Activated naive CD4-positive, alpha-beta T cell treated with anti-CD3 and anti-CD28 coated beads, Interleukin-2, amount 50 U/mL, for 72 hours (primary cell): ENCODE measurements at regions not wholly inside any gene's neighbourhood (a gene's known extent, or its start where the extent isn't known, plus 50 kb on each side); places are given as distances from the start of the nearest gene placed in this dataset.

Experiments
- ATAC-seq, 2 donors: fragments of 150-1000 bp; cut with Tn5 transposase; 2 replicates each; pipeline ENCODE4 v1.10.0; 2021; ENCODE audit warnings: mild to moderate bottlenecking in 2 of 2, moderate library complexity in 2 of 2
- DNase-seq, 2 donors: peaks; one replicate each; pipeline ENCODE4 v3.0.0; 2021 to 2022; ENCODE audit warnings: low spot score in 2 of 2
- H3K27ac Mint-ChIP-seq, 2 donors: one replicate each; pipeline ENCODE4 v1.8.0; 2022; ENCODE audit warnings: mild to moderate bottlenecking in 2 of 2, mixed read lengths in 2 of 2
- H3K36me3 Mint-ChIP-seq, 2 donors: one replicate each; pipeline ENCODE4 v1.8.0; 2022; ENCODE audit warnings: mixed read lengths in 2 of 2
- H3K9me3 Mint-ChIP-seq, 2 donors: one replicate each; pipeline ENCODE4 v1.8.0; 2022; ENCODE audit warnings: mixed read lengths in 2 of 2

DNA sequence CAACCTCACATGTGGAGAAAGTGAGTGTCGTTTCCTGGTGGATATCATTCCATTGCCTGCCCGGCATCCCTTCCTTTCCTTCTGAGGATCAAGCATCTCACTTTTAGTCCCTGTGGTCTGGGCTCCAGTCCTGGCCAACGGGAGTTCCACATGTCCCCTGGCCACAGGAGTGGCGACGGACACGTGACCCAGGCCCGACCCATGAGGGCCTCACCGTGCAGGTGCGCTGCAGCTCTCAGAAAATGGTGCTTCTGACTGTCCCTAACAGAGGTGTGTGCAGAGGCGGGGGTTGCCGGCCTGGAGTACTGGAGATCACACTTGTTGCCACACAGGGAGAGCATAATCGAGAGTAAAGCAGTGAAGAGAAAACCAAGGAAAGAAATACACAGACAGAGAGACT is 476.9 kb upstream of the FRG1 start:
- Mint-ChIP-seq H3K27ac (no peak overlapping the region), H3K36me3 (peaks cover 6 to 8% of the 10 kb centered on the region in 2 donors), H3K9me3 (peaks cover 18 to 34% of the 10 kb centered on the region in 2 donors)
- DNase-seq = no peak
- ATAC-seq = no peak

DNA sequence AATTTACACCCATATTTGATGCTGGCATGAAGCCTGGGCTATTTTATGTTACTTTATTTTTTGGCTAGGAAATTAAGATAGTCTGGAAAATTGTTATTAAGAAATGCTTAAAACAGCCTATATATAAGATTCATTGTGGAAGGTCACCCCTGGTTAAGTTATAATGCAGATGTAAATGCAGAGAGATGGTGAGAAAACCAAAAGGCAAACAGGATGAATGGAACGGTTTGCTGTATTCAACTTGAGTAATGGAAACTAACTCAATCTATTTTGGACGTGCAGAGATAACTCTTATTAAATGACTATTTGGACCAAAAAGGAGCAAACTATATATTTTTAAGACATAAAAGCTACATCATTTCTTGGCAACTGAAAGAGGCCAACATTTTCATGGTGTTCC is 446.3 kb upstream of the FRG1 start:
- H3K9me3 Mint-ChIP-seq = peaks cover 9 to 20% of the 10 kb centered on the region in 2 donors
- H3K36me3 Mint-ChIP-seq = peaks cover 7 to 11% of the 10 kb centered on the region in 2 donors
- ATAC-seq (no peak), DNase-seq (no peak)
- no peak overlapping the region for H3K27ac Mint-ChIP-seq

DNA sequence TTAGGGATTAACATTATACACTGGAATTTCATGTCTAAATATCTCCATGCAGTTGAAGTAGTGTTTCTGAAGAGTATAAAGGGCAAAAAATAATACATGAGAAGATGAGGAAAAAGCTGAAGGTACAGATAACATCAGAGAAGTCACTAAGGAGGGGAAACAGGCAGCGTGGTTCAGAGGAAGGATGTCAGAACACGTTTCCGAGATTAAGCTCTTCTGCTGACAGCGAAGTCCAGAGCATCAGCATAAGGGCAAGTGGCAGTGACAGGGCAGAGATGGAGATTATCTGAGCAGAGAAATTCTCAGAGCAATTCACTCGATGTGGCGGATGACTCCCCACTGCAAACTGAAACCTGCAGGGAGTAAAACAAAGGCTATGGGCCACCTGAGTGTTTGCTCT is 443.2 kb upstream of the FRG1 start:
- ATAC-seq = no peak
- DNase-seq = no peak
- no peak overlapping the region for H3K27ac Mint-ChIP-seq
- H3K36me3 Mint-ChIP-seq = peaks cover 0 to 5% of the 10 kb centered on the region in 2 donors
- peaks cover 6 to 11% of the 10 kb centered on the region in 2 donors for H3K9me3 Mint-ChIP-seq

DNA sequence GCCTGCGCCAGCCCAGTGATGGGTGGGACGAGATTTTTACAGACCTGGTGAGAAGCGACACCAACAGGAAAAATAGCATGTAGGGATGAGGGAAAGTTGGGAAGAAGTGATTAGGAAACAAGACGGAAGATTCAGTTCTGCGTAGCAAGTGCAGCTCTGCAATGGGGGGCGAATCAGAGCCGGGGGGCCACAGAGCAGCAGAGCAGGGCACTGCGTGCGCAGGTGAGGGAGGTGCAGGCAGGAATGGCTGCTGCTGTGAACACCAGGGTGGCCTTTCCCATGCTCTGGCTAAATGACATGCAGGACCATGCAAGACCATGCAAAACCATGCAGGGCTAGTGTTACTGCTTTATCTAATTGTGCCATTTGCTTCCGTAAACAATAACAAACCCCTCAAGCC is 442.7 kb upstream of the FRG1 start:
- no peak overlapping the region for H3K27ac Mint-ChIP-seq
- H3K36me3 Mint-ChIP-seq = no peaks in the 10 kb centered on the region
- ATAC-seq = no peak
- DNase-seq = no peak
- peaks cover 4 to 6% of the 10 kb centered on the region in 2 donors for H3K9me3 Mint-ChIP-seq

DNA sequence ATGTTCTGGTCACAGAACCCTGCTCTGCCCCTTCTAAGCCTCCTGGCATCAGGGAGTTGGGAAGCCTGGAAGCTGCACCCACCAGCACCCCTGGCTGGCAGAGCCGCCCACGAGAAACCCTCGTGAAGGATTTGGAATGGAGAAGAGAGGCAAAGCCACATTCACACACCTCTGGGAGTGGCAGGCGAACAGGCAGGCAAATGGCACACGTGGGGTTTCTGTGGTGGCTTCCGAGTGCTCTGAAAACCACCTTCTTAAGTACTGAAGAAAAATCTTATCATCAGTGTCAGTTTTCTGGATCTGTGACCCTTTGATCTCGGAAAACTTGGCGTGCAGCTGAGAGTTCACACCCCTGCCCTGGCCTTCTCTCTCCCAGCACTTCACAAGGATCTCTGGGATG is 442.2 kb upstream of the FRG1 start:
- Mint-ChIP-seq H3K27ac (no peak overlapping the region), H3K36me3 (no peaks in the 10 kb centered on the region), H3K9me3 (peaks cover 4 to 5% of the 10 kb centered on the region in 2 donors)
- DNase-seq (no peak), ATAC-seq (no peak)

DNA sequence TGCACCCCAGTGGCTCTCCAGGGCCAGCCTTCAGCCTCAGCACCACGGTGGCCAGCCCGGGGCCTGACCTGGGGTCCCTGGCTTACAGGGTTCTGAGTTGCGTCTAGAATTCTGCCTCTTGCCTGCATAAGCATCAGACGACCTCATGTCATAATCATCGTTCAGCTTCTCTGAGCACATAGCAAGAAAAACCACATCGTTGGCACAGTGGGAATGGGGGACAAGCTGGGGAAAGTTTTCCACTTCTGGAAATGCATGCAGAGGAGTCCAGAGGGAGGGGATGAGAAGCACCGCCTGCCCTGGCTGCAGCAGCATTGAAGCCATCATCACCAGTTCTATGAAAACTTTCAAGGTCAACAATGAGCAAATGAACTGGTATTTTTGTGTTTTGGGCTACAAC is 441.0 kb upstream of the FRG1 start:
- DNase-seq (no peak), ATAC-seq (no peak)
- no peaks in the 10 kb centered on the region for H3K36me3 Mint-ChIP-seq
- H3K27ac Mint-ChIP-seq = no peak overlapping the region
- peaks cover 4 to 5% of the 10 kb centered on the region in 2 donors for H3K9me3 Mint-ChIP-seq

DNA sequence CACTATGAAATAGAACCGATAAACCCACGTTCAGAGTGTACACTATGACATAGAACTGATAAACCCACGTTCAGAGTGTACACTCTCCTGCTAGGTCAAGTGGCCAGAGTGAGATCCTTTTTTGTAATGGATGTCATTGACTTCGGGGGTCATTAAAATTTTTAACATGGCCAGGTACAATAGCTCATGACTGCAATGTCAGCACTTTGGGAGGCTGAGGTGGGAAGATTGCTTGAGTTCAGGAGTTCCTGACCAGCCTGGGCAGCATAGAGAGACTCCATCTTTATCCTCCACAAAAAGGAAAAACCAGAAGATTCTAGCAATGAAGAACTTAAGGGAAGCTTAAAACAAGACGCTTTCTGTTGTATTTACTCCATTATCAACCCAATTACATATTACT is 439.7 kb upstream of the FRG1 start:
- no peaks in the 10 kb centered on the region for H3K36me3 Mint-ChIP-seq
- DNase-seq = no peak
- ATAC-seq = no peak
- peaks cover 11% of the 10 kb centered on the region in 2 donors for H3K9me3 Mint-ChIP-seq
- no peak overlapping the region for H3K27ac Mint-ChIP-seq

DNA sequence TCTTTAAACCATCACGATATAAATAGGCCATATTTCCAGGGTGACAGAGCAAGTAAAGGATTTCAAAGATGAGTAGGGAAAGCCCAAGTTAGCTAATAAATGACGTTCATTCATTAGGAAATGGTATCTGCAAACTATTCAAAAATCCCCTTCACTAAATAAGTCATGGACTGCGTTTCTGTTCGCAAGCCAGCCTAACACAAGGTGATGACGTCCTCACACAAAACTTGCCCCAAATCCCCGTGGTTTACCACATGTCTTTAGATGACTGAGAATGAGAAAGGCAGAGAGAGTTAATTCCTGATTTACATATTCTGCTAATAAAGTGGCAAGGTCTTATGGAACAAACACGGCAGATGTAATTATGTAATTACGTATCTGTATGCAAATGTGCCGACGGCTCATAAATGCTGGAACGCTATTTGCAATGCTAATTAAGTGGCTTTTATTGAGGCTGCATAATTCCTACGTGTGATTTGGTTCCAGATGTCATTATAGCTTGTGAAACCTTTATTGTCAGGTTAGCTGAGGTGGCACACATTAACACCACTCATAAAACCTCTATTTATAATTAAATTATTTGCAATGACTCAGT is 437.7 kb upstream of the FRG1 start:
- no peaks in the 10 kb centered on the region for H3K36me3 Mint-ChIP-seq
- DNase-seq = no peak
- H3K27ac Mint-ChIP-seq = no peak overlapping the region
- ATAC-seq = peak in 1 of 2 donors; percentile 51
- peaks cover 6 to 11% of the 10 kb centered on the region in 2 donors for H3K9me3 Mint-ChIP-seq

DNA sequence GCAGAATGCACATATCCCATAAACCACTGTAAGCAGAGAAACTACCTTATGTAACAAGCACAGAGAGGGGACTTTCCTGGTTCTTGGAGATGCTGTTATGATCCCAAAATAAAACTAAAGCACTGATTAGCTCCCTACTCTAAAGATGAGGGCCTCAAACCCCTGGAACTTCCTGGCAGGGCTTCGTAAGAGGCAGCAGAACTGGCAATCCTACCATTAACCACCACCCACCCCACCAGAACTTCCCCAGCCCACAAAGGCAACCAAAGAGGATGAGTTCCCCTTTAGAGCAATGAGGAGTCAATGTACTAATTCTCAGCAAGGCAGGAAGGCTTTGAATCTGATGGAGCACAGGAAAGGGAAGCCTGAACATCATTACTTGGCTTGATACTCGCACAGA is 436.5 kb upstream of the FRG1 start:
- Mint-ChIP-seq H3K27ac (no peak overlapping the region), H3K9me3 (peaks cover 6 to 11% of the 10 kb centered on the region in 2 donors), H3K36me3 (no peaks in the 10 kb centered on the region)
- DNase-seq = no peak
- ATAC-seq = no peak

DNA sequence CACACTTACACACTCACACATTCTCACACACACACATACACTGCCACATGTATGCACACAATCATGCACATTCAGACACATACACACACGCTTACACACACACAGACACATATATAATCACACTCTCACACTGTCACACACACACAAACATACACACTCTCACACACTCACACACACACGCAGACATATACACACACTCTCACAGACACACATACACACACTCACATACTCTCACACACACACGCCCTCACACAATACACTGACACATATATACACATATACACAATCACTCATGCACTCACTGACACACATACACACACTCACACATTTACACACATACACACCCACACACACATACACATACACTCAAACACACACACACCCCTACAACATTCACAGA is 435.3 kb upstream of the FRG1 start:
- Mint-ChIP-seq H3K27ac (no peak overlapping the region), H3K9me3 (peaks cover 10 to 19% of the 10 kb centered on the region in 2 donors), H3K36me3 (no peaks in the 10 kb centered on the region)
- ATAC-seq = no peak
- DNase-seq = no peak

DNA sequence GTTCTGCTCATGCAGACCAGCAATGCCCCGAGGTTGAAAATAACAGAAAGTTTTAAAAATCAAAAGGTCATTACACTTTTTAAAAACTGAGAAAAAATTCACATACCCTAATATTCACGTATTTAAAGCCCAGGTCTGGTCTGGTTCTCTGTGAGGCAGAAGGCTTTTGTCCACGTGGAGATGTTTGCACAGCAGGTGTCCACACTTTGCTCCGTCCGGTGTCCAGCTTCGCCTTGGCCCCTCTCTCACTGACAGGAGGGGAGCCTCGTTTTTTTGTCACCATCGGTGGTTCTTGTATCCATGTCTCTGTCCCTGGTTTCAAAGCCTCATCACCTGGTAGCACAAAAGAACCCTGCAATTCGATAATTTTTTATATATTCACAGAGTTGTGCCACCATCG is 434.6 kb upstream of the FRG1 start:
- no peak for DNase-seq
- ATAC-seq = no peak
- Mint-ChIP-seq H3K9me3 (peaks cover 12 to 19% of the 10 kb centered on the region in 2 donors), H3K36me3 (no peaks in the 10 kb centered on the region), H3K27ac (no peak overlapping the region)

DNA sequence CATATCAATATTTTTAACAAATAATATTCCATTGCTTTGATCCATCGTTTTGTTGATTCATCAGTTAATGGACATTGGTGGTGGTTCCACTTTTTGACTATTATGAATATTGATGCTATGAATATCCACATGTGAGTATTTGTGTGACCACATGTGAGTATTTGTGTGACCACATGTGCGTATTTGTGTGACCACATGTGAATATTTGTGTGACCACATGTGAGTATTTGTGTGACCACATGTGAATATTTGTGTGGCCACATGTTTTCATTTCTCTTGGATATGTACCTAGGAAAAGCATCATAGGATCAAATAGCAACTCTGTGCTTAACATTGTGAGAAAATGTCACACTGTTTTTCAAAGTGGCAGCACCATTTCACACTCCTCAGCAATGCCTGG is 433.6 kb upstream of the FRG1 start:
- H3K36me3 Mint-ChIP-seq = no peaks in the 10 kb centered on the region
- H3K9me3 Mint-ChIP-seq = peaks cover 16 to 17% of the 10 kb centered on the region in 2 donors
- no peak for ATAC-seq
- no peak overlapping the region for H3K27ac Mint-ChIP-seq
- no peak for DNase-seq

DNA sequence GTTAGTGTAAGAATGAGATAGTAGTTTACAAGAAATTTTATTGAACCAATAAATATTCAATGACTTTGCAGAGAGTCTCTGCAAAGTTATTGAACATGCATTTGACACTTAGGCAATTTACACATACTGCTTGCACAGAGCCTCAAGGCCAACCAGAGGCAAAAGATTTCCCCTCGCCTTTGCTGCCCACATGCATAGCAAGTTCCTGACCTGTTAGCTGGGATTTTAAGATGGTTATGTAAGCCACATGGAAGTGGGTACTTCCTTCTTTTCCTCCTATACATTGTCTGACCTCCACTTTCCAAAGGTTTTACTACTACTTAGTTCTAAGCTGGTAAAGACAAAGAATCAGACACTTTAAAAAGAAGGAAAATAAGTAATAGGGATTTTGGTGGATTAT is 430.1 kb upstream of the FRG1 start:
- DNase-seq = no peak
- H3K9me3 Mint-ChIP-seq = peaks cover 9 to 12% of the 10 kb centered on the region in 2 donors
- H3K27ac Mint-ChIP-seq = no peak overlapping the region
- H3K36me3 Mint-ChIP-seq = no peaks in the 10 kb centered on the region
- no peak for ATAC-seq

DNA sequence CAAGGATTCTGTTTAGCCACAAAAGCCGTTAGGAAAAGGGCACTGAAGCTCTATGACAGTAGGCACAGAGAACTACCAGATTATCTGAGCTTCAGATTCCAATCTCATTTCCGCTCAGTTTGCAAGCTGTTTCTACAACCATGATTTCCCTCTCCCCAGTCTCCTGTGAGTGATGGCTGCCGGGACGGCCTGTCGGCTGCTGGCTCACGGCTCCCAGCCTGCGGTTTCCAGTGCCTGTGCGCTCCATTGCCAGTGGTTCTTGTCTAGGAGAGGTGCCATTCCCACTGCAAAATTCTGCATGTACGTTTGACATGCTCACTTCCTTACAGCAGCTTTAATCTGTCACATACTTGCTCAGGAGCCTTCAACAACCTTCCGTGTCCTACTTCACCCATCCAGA is 429.1 kb upstream of the FRG1 start:
- no peaks in the 10 kb centered on the region for H3K36me3 Mint-ChIP-seq
- DNase-seq (no peak), ATAC-seq (no peak)

DNA sequence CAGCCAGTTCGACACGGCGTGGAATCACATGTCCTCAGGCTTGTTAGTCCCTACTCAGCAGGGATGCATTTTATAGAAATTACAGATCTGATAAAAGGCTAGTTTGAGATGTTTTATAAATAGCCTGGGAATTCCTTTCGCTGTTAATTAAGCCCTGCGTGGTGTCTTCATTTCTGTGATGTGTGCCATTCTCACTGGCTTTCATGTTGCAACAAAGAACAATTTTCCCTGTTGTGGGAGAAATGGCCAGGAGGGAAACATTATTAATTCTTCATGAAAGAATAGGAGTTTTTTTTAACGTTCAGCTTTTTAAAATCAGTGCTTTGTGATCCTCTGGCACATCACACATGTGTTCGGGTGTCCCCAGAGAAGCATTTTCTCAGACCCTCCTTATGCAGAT is 427.3 kb upstream of the FRG1 start:
- ATAC-seq = no peak
- Mint-ChIP-seq H3K9me3 (peaks cover 9 to 11% of the 10 kb centered on the region in 2 donors), H3K36me3 (no peaks in the 10 kb centered on the region), H3K27ac (no peak overlapping the region)
- no peak for DNase-seq

More for the DNA sequence above, 429.1 kb upstream of the FRG1 start:
- Mint-ChIP-seq H3K27ac (no peak overlapping the region), H3K9me3 (peaks cover 9 to 11% of the 10 kb centered on the region in 2 donors)

DNA sequence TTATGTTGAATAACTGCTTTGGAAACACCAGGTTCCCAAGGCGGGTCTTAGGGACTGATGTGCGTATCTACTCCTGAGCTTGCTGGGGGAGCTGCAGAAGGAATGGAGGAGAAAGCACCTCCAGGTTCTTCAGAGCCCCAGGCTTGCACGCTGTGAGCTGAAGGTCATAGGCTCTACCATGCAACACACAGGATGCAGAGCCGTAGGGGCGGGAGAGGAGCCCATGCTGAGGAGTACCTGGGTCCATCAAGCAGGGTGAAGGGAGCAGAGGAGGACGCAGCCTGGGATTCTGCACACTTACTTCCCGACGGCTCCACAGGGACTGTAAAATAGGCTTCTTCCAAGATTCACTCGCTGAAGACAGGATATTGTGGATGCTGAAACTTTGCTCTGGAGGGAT is 426.5 kb upstream of the FRG1 start:
- Mint-ChIP-seq H3K9me3 (peaks cover 9 to 11% of the 10 kb centered on the region in 2 donors), H3K27ac (no peak overlapping the region), H3K36me3 (no peaks in the 10 kb centered on the region)
- DNase-seq = no peak
- no peak for ATAC-seq

DNA sequence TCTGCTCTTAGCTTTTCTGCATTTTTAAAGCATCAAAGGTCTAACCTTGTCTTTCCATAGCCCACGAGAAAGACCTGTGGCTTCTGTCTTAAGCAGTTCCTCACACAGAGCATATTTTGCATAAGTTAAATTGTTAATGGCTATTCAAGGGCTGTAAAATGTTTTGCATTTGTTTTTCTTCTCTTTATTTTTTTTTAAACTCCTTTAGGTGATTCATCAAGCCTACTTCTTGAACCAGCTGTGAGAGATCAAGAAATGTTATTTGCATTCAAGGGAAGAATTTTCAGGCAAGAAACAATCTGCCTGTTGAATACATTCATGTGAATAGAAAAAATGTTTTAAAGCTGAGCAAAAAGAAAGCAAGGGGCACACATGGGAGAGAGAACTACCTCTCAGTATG is 423.8 kb upstream of the FRG1 start:
- ATAC-seq (no peak), DNase-seq (no peak)
- H3K36me3 Mint-ChIP-seq = no peaks in the 10 kb centered on the region
- H3K9me3 Mint-ChIP-seq = peaks cover 0 to 2% of the 10 kb centered on the region in 2 donors
- H3K27ac Mint-ChIP-seq = no peak overlapping the region

DNA sequence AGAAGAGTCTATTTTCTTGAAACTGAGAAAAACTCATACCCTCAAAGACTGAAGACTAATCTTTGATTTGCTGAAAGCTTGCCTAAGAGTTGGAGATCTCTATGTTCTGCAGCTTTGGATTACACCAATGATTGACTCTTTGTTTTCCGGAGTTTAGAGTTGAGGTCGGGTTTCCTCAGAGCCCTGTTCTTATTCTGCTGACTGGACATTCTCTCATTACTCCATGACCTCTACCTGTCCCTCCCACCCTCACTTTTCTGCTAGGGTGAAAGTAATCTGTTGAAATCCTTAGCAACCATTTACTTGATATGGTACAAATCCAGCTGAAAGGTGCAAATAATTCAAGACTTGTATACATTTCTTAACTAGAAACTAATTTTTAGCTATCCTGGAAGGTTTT is 421.5 kb upstream of the FRG1 start:
- ATAC-seq = no peak
- H3K9me3 Mint-ChIP-seq = peaks cover 5 to 10% of the 10 kb centered on the region in 2 donors
- H3K27ac Mint-ChIP-seq = no peak overlapping the region
- H3K36me3 Mint-ChIP-seq = peaks cover 0 to under 1% of the 10 kb centered on the region in 2 donors
- DNase-seq = no peak

DNA sequence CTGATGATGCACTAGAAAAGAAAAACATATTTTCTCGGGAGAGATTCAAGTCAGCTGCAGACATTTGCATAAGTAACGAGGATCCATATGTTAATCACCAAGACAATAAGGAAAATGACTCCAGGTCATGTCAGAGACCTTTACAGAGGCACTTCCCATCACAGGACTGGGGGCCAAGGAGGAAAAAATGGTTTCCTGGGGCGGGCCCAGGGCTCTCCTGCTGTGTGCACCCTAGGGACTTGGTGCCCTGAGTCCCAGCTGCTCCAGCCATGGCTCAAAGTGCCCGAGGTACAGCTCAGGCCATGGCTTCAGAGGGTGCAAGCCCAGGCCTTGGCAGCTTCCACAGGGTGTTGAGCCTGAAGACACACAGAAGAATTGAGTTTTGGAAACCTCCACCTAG is 415.4 kb upstream of the FRG1 start:
- Mint-ChIP-seq H3K27ac (no peak overlapping the region), H3K36me3 (peaks cover 10 to 12% of the 10 kb centered on the region in 2 donors), H3K9me3 (peaks cover 25 to 37% of the 10 kb centered on the region in 2 donors)
- no peak for ATAC-seq
- no peak for DNase-seq
